HG03039 (cell line): ENCODE measurements at regions not wholly inside any gene's neighbourhood (a gene's known extent, or its start where the extent isn't known, plus 50 kb on each side); places are given as distances from the start of the nearest gene placed in this dataset.
"Not testable (repeated sequence)": the region's sequence is repeated elsewhere in the genome, so short reads cannot be mapped to it uniquely, and the experiment has no call there.

ENCODE experiments used
- ATAC-seq: cut with Tn5 transposase; IDR thresholded peaks from one replicate; pipeline ENCODE4 v1.9.1; 2021; ENCODE audit warnings: mild to moderate bottlenecking, moderate library complexity; ENCODE audit not compliant: unreplicated experiment

DNA sequence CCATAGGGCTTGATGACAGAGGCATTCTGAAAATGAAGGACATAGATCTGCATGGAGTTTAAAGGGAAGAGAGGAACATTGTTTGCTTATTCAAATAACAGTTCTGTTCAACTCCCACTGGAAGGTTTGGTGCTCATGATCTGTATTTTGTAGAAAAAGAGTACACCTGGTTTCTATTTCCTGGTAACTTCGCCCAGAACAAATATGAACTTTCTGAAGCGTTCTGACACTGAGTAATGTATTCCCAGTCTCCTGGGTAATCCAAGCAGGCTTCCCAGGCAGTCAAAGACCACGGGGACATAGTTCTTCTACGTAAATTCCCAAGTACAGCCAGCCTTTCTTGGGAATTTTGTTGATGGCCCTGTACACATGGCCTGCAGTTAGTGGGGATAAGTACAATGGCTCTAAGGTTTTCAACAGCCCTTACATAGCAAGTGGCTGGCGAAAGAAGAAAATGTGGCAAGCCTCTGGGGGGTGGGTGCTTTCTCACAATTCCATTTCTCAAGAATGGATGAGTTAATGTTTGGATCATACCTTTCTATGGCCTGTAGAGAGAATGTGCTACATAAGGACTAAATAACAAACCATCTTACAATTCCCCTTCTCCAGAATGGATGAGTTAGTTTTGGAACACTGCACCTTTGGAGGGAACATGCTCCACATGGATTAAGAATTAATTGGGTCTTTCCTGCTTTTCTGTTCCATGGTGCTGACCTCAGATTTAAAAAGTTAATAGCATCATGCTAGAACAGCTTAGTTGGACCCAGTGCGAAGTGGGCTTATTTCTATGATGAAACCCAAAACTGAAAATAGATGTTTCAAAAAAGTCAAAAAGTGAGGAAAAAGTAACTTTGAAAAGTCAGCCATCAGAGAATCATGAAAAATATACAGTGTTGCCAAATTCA is 52.7 kb downstream of the COL6A6 start:
- no peak for ATAC-seq

- no peak for ATAC-seq
These were observed 55.8 kb downstream of the COL6A6 start for GRCh38 chr3:130572769-130573168.

DNA sequence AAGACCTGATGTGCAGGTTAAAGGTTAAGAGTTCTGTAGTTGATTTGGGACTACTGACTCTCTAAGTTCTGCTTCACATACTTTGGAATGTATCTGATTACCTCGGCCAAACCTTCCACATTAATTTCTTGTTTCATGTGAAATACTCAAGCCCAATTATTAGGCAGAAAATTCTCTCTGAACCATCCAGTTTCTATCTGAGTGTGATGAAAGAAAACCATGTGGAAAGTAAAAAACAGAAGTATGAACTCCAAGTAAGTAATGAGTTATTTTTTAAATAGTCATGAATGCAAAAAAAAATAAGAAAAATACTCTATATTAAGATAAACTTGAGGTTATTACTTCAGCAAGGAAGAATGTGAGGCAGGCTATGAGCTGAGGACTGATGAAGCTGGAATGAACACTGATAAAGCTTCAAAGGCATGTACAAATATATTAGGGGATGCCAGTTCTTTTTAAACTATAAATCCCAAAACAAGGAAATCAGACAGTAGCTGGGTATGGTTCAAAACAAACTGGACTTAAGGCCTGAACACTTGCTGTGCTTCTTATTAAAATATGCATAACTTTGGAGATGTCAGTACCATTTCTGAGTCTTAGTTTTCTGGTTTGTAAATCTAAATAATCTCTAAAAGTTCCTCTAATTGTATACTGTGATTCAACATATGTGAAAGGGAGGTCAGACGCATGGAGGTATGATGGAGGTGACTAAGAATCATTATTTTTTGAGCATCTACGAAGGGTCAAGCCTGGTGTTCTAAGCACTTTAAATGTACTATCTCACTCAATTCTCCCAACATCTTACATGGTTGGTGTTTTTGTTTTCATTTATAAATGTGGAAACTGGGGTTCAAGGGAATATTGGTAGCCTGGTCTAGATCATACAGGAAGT is 59.6 kb downstream of the COL6A6 start:
- ATAC-seq: no peak

GRCh38 chr3:130582457-130583153 is 65.6 kb downstream of the COL6A6 start:
- ATAC-seq: peak; percentile 95

GRCh38 chr3:130594749-130595148 is 77.8 kb downstream of the COL6A6 start:
- ATAC-seq: not testable (repeated sequence)

DNA sequence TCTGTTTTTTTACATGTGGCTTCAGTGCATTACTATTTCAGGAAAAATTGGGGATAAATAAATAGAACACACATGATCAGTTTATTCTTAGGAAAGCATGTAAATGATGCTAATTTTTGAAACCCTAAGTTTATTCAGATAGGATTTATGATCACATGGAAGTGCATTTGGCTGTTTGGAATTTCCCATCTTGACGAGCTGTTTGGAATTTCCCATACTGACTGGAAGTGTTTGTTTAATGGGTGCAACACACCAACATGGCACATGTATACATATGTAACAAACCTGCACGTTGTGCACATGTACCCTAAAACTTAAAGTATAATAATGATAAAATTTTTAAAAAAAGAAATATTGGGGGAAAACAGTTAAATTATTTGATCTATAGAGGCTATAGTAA is 79.5 kb downstream of the COL6A6 start:
- no peak for ATAC-seq

GRCh38 chr3:130601442-130601971 is 84.5 kb downstream of the COL6A6 start:
- ATAC-seq: no peak

DNA sequence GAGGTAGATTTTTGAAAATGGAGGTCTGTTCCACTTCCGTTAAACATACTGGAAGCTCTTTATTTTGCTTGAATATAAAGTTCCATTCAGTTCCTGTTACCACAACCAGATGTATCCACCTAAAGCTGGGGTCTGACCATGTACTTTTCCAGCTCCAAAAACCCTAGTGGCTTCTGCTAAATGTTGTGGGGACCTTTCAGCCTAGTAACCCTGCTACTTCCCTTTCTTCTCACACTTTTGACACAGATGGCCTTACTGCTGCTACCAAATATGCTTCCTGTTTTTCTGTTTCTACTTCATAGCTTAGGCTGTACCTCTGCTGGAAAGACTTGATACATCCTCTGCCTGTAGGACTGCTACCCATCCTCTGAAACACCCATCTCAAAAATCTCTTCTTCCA is 87.8 kb downstream of the COL6A6 start:
- ATAC-seq: no peak

DNA sequence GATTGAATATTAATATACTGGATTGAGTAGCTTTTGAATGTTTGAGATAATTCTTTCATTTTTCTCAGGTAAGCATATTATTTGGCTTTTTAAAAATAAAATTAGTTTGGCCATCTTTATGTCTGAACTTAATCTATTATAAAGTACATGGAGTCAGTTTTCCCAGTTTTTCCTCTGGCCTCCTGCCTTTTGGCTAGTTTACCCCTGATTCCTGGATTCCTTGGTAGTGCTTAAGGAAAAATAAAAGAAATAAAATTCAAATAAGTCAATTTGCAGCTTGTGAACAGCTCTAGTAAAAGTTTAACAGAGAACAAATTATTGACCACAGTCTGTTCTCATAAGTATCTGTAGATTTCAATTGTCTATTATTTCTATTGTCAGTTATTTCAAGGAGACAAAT is 89.4 kb downstream of the COL6A6 start:
- ATAC-seq: no peak

DNA sequence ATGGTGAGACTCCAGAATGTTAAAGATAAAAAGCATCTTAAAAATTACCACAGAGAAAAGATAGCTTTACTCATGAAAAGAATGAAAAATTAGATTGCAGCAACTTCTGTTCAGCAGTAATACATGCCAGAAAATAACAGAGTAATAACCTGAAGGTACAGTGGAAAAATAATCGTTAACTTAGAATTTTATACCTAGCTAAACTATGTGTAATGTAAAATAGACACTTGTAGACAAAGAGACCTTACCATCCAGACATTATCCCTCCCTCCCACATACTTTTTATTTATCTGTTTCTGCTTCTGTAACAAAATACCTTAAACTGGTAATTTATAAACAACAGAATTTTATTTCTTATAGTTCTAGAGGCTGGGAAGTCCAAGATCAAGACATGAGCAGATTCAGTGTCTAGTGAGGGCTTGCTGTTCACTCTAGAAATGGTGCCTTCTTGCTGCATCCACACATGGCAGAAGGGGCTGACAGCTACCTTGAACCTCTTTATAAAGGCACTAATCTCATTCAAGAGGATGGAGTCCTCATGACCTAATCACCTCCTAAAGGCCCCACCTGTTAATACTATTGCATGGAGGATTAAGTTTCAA is 90.7 kb downstream of the COL6A6 start:
- ATAC-seq: no peak

DNA sequence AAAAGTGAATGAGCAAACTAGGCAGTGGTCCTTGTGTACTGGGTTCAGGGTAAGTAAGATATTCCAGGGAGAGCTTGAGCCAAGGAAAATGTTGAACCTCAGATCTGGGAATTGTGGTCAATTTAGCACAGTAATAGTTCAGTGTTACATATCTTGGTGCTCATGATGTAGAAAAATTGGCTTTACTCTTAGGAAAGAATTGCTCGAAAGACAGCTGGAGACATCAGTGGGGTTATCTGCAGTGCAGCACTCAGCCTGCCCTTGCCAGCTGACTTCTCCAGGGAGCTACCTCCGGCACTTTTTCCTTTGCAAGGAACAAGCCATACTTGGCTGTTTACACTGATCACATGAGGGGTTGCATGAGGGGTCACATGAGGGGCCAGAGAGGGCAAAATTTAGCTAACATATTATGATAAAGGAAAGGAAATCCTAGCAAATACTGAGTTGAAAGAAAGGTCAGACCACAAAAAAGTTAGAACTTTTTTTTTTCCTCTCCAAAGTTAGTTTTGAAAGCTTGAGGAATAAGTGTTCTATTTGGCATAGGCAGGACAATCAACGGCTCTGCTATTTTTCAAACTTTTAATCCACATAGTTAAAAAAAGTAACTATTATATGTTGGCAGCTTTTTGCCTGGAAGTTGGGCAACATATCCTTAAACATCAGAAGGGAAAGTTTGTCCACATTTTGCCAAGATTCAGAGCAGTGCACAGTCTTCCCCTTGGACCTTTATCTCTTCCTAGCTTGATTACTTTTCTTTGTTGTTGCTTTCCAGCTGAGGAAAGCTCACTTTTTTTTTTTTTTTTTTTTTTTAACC is 92.4 kb downstream of the COL6A6 start:
- ATAC-seq: no peak

GRCh38 chr3:130619196-130619595 is 102.2 kb downstream of the COL6A6 start:
- ATAC-seq: no peak

- no peak for ATAC-seq
These were observed 104.8 kb downstream of the COL6A6 start for GRCh38 chr3:130621824-130622223.

DNA sequence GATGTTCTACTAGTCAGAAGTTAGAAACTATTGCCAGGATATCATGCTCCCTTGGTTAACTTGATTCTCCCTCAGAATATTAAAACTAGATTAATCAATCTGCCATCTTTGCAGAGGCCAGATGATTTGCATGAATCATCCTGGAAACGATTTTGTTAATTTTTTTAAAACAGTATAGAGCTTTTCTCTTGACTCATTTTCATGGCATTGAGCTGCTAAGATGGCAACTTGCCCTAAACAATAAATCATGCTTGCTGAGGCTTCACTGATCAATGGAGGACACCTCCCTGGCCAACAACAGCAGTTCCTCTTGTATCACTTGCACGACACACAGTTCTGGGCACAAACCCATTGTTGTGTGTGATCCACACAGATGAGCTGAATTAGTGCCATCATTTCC is 109.1 kb downstream of the COL6A6 start:
- ATAC-seq: no peak

DNA sequence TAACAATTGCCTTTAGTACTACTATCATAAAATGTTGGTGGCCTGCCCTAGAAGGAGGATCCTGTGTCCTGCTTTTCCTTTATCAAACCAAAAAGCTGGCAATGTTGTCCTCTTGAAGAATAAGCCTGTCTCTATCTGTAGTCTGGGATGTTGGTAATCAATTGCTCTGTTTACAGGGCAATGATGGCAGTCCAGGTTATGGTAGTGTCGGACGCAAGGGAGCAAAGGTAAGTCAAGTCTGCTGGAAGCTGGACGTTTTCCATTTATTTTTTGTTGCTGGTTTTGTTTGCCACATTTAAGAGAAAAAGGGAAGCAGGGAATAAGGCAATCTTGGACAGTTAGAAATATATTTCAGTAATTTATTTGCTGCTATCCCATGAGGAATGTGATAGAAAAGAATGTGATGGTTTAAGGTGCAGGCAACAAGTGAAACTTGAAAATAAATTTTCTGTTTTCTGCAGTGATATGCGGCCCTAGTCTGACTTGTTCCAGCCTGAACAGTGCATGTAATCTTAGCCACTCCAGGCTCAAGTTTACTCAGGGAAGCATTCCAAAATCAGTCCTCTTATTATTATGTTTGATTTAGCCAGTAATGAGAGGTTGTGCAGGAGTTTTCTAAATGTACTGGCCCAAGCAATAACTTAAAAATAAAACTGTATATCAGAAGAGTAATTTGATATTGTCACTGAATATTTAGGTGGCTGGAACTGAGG is 110.3 kb downstream of the COL6A6 start:
- ATAC-seq: no peak

- no peak for ATAC-seq
These were observed 110.9 kb downstream of the COL6A6 start for GRCh38 chr3:130627882-130628281.
